ENCODE measurements at regions not wholly inside any gene's neighbourhood (a gene's known extent, or its start where the extent isn't known, plus 50 kb on each side); places are given as distances from the start of the nearest gene placed in this dataset.

DNA sequence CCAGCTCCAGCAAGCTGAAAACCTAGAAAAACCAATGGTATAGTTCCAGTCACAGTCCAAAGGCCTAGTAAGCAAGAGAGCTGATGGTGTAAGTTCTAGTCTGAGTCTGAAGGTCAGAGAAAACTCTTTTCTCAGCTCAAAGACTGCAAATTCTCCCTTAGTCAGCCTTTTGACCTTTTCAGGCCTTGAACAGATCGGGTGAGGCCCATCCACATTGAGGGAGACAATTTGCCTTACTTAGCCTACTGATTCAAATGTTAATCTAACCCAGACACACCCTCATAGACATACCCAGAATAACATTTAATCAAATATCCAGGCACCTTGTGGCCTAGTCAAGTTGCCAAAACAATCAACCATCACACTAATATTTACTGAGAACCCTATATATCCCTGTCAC lies 110.8 kb upstream of the KCNJ3 start:
- DNase-seq = no peak

DNA sequence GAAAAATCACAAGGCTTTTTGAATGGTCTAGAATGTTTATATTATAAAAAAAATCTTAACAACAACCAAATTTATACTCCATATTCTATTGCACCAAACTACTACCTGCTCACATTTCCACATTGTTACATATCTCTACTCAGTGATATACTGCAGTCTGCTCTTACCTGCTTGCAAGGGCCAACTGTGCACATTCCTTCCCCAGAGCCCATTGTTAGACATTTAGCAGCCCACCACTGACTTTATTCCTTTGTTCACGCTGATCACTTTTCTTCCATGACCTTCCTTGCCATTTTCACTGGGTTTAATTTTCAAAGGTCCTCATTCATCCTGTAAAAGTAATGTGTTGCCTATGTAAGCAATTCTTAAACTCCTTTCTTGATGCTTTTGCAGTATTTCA lies 109.7 kb upstream of the KCNJ3 start:
- no peak for DNase-seq

GRCh38 chr2:154589514-154589913 lies 109.0 kb upstream of the KCNJ3 start:
- DNase-seq = no peak

DNA sequence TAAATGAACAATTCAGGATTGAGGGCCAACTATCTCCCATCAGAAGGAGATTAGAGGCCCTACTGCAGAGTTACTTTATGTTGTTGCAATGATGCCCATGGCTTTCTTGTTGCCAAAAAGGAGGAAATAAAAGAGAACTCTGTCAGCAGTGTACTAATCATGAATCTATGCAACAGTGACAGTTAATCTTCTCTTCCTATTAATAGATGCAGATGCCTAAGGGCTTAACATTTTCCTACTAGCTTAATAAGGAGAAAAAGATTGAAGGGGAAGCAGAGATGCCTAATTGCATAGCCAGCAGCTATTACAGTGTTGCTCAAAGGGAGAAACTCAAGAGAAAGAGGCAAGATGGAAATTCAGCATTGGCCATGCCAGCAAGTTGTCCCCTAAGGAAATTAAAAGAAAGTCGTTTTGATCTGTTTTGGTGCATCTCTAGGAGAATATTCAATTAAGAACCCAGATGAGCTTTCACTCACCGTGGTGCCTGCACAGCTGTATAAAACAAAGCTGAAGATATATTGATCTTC lies 107.1 kb upstream of the KCNJ3 start:
- DNase-seq = no peak

DNA sequence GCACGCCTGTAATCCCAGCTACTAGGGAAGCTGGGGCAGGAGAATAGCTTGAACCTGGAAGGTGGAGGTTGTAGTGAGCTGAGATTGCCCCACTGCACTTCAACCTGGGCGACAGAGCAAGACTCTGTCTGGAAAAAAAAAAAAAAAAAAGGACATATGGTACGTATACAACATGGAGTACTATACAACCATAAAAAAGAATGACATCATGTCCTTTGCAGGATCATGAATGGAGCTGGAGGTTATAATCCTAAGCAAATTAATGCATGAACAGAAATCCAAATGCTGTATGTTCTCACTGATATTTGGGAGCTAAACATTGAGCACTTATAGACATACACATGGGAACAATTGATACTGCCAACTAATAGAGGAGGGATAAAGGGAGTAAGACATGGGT lies 99.3 kb upstream of the KCNJ3 start:
- DNase-seq = no peak

DNA sequence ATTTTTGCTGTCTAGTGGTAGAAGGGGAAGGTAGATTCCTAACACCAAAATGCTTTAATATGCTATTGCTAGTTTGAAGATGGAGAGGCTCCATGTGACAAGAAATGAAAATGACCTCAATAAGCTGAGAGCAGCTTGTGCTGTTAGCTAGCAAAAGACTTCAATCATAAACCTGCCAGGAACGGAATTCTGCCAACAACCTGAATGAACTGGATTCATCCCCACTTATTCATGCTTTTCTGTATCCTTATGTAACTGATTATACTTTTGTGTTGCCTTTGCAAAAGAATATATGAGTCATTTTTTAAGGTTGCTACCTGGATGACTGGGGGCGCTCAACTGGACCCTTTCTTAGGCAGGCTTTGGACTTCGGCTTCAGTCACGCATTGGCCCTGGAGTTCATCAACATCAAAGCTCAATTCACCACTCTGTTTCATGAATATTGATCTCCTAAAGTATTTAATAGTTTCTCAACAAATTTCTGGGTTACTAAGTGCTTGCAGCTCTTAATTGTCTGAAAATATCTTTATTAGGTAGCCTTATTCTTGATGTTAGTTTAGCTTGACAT lies 97.5 kb upstream of the KCNJ3 start:
- no peak for DNase-seq

DNA sequence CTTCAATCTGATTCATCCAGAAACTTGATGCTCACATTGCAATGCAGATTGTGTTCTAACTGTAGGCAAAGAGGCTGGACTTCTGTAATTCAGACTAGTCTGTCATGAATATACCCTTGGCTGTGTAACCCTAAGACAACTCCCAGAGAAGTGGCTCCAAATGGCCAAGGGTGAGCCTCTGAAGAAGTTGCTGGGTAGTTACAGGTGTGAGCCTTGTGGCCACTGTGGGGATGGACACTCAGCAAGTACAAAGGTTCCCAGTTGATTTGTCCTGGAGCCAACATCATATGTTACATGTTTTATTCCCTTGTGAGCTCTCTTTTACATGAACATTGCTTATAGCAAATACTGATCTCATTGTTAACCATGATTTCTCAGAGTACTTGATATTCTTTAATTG lies 94.8 kb upstream of the KCNJ3 start:
- no peak for DNase-seq

- DNase-seq = peak; percentile 2
These were observed 90.1 kb upstream of the KCNJ3 start for GRCh38 chr2:154608438-154608837.

GRCh38 chr2:154614906-154615305 lies 83.6 kb upstream of the KCNJ3 start:
- no peak for DNase-seq

- no peak for DNase-seq
These were observed 81.8 kb upstream of the KCNJ3 start for GRCh38 chr2:154616659-154617058.

- no peak for DNase-seq
These were observed 78.0 kb upstream of the KCNJ3 start for GRCh38 chr2:154620471-154620870.

GRCh38 chr2:154623819-154624218 lies 74.7 kb upstream of the KCNJ3 start:
- DNase-seq = peak; percentile 9

GRCh38 chr2:154637456-154637855 lies 61.0 kb upstream of the KCNJ3 start:
- no peak for DNase-seq

DNA sequence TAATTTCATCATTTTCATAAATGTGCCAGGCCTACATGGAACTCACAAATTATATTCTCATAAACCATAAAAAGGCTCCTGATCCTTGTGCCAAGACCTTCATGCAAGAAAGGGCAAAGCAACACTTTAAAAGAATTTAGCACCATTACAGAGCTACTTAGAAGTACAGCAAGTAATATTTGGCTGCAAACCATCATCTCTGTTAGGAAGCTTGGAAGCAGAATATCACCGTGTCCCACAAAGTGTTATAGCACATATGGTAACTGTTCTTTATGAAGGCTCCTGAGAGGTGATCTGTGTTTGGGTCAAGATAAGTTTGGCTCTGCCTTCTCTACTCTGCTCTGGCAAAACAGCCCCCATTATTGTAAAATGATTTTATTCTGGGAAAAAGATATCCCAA lies 59.7 kb upstream of the KCNJ3 start:
- no peak for DNase-seq

- no peak for DNase-seq
These were observed 58.5 kb upstream of the KCNJ3 start for GRCh38 chr2:154640000-154640399.
